Kidney (tissue), 13 donors: ENCODE measurements at regions not wholly inside any gene's neighbourhood (a gene's known extent, or its start where the extent isn't known, plus 50 kb on each side); places are given as distances from the start of the nearest gene placed in this dataset.
A peak's percentile ranks its signal among the peaks of the same experiment; 100 is the strongest.

Experiments
- DNase-seq, 5 donors: peaks; one replicate each; pipeline ENCODE4 v3.0.0-alpha.2; 2013 to 2020
- FAIRE-seq: peaks from 2 replicates; lab custom pipeline; 2012; peaks lifted over from hg19 to GRCh38; lab: Jason Lieb, UNC
- H3K27ac ChIP-seq, 2 donors: one replicate each; pipeline ENCODE4 v1.7.0; 2013; ENCODE audit warnings: low read depth in 2 of 2, low read length in 2 of 2, inconsistent platforms in 1 of 2
- H3K27me3 ChIP-seq: one replicate; pipeline ENCODE4 v1.7.1; 2013; ENCODE audit warnings: low read length, inconsistent platforms; ENCODE audit not compliant: control insufficient read depth, insufficient read depth
- H3K36me3 ChIP-seq, 3 donors: one replicate each; pipeline versions ENCODE4 v1.7.0 to v1.7.1; 2013; ENCODE audit warnings: low read length in 3 of 3, control low read depth in 1 of 3, inconsistent platforms in 1 of 3; ENCODE audit not compliant: insufficient read depth in 3 of 3, control insufficient read depth in 2 of 3
- H3K4me1 ChIP-seq, 3 donors: one replicate each; pipeline versions ENCODE4 v1.7.0 to v1.7.1; 2013; ENCODE audit warnings: low read length in 3 of 3, inconsistent platforms in 1 of 3, low read depth in 1 of 3; ENCODE audit not compliant: control insufficient read depth in 2 of 3, insufficient read depth in 2 of 3
- H3K4me3 ChIP-seq, 3 donors: one replicate each; pipeline versions ENCODE4 v1.7.0 to v1.8.1; 2013; ENCODE audit warnings: low read length in 3 of 3, control low read depth in 1 of 3, inconsistent platforms in 1 of 3
- H3K9ac ChIP-seq, 3 donors: one replicate each; pipeline versions ENCODE4 v1.7.0 to v1.7.1; 2013; ENCODE audit warnings: low read length in 3 of 3, control low read depth in 1 of 3, inconsistent platforms in 1 of 3
- H3K9me3 ChIP-seq, 3 donors: one replicate each; pipeline versions ENCODE4 v1.7.0 to v1.7.1; 2013; ENCODE audit warnings: low read length in 3 of 3, control low read depth in 1 of 3, inconsistent platforms in 1 of 3; ENCODE audit not compliant: control insufficient read depth in 2 of 3, insufficient read depth in 1 of 3
- CTCF ChIP-seq: IDR thresholded peaks from 3 replicates; pipeline ENCODE4 v1.5.1; 2012; ENCODE audit warnings: mild to moderate bottlenecking, moderate library complexity, borderline replicate concordance; ENCODE audit not compliant: insufficient read depth; ENCODE audit errors: extremely low read depth
- intact Hi-C: fragments of 100-400 bp; cut with DNase I; formaldehyde crosslinking; loops from one replicate; pipeline ENCODE4 v1.11.1; 2022
- donor health status: control.
- donor health status: control.
- donor health status: control.
- donor health status: control.
- donor health status: control.
- donor health status: DM: yes; HTN: yes; CAD: no.
- donor health status: Normal renal cell carcinoma (clear cell type).

DNA sequence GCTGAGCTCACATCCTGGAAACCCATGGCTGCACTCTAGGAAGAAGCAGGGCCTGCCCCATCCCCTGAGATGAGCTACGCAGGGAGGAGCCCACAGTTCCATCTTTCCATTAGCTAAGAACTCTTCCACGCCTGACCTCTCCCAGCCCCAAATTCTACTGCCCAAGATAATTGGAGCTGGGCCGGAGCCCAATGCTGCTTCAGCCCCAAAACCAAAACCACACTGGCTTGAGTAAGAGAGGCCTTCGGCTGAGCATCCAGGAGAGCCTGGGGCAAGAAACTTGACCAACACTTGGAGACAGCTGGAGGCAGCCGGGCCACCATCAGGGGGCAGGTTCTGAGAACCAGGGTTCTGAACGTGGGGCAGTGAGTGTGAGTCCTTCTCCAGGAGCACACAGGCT, 116.1 kb upstream of the ZMIZ1 start:
- H3K27me3 ChIP-seq: no peaks in the 10 kb centered on the region
- peak; percentile 1 for TF ChIP-seq CTCF
- H3K4me3 ChIP-seq: no peak overlapping the region
- FAIRE-seq (no peak), DNase-seq (no peak)
- H3K9ac ChIP-seq: no peak overlapping the region
- H3K27ac ChIP-seq: no peak overlapping the region
- no peaks in the 10 kb centered on the region for H3K36me3 ChIP-seq
- intact Hi-C loops: no loop called here
- no peaks in the 10 kb centered on the region for H3K4me1 ChIP-seq
- H3K9me3 ChIP-seq: no peaks in the 10 kb centered on the region

DNA sequence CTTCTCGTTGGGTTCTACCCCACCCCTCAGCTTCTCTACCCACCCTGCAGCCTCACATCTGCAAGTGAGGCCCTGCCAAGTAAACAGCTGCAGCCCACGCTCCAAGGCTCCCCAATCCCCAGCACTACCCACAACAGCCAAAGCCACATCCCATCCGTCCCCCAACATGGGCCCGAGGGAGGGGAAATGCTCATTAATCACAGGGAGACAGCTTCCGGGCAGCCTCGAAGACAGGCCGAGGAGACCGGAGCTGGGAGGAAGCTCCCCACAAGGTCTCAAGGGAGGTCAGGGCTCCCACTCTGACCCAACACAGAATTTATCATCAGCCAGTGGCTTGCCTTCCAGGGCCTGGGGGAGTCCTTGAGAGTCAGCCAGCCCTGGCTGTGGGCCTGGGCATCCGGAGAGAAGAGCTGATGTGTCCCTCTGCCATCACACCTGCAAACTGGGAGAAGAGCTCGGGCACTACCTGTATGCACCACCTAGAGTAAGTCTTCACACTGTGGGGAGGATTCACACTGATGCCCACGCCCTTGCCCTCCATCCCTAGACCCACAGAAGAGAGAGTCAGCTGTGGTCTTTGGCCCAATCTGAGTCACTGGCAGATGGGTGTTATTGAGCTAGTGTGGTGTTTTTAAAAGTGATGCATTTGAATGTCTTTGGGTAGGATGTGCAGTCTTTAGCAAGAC, 115.5 kb upstream of the ZMIZ1 start:
- no peak for TF ChIP-seq CTCF
- intact Hi-C loops: no loop called here
- no peaks in the 10 kb centered on the region for H3K9me3 ChIP-seq
- FAIRE-seq (no peak), DNase-seq (peak; percentile 81 to 94 (median 84))
- H3K9ac ChIP-seq: no peak overlapping the region
- no peaks in the 10 kb centered on the region for H3K4me1 ChIP-seq
- no peak overlapping the region for H3K27ac ChIP-seq
- H3K36me3 ChIP-seq: no peaks in the 10 kb centered on the region
- no peak overlapping the region for H3K4me3 ChIP-seq
- no peaks in the 10 kb centered on the region for H3K27me3 ChIP-seq

GRCh38 chr10:78953799-78954297, 114.9 kb upstream of the ZMIZ1 start:
- H3K9me3 ChIP-seq: no peaks in the 10 kb centered on the region
- H3K27me3 ChIP-seq: no peaks in the 10 kb centered on the region
- TF ChIP-seq CTCF: no peak
- H3K9ac ChIP-seq: no peak overlapping the region
- H3K4me3 ChIP-seq: no peak overlapping the region
- intact Hi-C loops: no loop called here
- H3K4me1 ChIP-seq: no peaks in the 10 kb centered on the region
- no peaks in the 10 kb centered on the region for H3K36me3 ChIP-seq
- no peak overlapping the region for H3K27ac ChIP-seq
- no peak for FAIRE-seq
- DNase-seq: no peak

DNA sequence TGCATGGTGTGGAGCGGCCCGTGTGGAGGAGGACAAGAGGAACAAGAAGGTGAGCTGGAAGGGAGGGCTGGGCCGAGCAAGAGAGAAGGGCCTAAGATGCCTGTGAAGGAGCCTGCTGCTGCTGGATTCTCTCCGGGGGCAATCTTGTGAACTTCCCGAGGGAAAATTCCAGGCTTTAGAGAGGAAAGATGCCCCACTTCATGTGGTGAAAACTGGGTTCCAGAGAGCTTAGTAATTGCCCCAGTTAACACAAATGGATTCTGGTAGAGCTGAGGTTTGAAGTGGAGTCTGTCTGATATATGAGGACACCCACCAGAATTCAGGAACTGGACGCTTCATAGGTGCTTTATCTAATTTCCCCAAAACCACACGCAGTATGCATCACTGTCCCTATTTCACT, 114.1 kb upstream of the ZMIZ1 start:
- FAIRE-seq (no peak), DNase-seq (no peak)
- no peaks in the 10 kb centered on the region for H3K9me3 ChIP-seq
- H3K4me3 ChIP-seq: no peak overlapping the region
- no peaks in the 10 kb centered on the region for H3K36me3 ChIP-seq
- no peak overlapping the region for H3K27ac ChIP-seq
- intact Hi-C loops: no loop called here
- no peaks in the 10 kb centered on the region for H3K27me3 ChIP-seq
- TF ChIP-seq CTCF: no peak
- no peaks in the 10 kb centered on the region for H3K4me1 ChIP-seq
- H3K9ac ChIP-seq: no peak overlapping the region
